OCI-LY1 (cell line): ENCODE measurements at regions not wholly inside any gene's neighbourhood (a gene's known extent, or its start where the extent isn't known, plus 50 kb on each side); places are given as distances from the start of the nearest gene placed in this dataset.

Experiments
- EZH2 ChIP-seq: fragments of 200-600 bp; sonication (generic), shearing (Covaris generic); IDR thresholded peaks from 2 replicates; pipeline ENCODE4 v1.8.0; 2017; ENCODE audit warnings: borderline replicate concordance, mixed run types, mild to moderate bottlenecking, antibody characterized with exemption, low read length, moderate library complexity, mixed read lengths
- TF ChIP-seq, protein P1 (sequence below): fragments of 200-600 bp; sonication (generic), shearing (Covaris generic); IDR thresholded peaks from 2 replicates; pipeline ENCODE4 v1.5.1; 2017; ENCODE audit warnings: mild to moderate bottlenecking, antibody characterized with exemption, low read length, moderate library complexity, mixed read lengths

DNA sequence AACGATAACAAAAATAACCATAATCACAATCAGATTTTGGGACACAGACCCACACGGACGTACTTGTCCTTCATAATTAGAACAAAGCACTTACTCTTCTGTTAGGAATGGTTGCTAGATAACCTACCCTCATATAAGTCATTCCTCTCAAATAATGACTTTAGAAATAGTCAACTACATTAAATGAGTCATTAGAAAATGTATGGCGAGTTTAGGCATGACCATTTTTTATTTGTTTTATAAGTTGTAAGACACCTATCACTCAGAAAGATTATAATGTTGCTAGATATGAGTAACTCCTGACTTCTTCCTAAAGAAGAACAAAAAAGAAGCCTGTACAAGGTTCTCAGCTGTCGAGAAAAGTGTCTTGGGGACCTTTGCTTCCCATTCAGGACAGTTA lies 1637.5 kb upstream of the PCDH7 start:
- TF ChIP-seq, protein P1, sequence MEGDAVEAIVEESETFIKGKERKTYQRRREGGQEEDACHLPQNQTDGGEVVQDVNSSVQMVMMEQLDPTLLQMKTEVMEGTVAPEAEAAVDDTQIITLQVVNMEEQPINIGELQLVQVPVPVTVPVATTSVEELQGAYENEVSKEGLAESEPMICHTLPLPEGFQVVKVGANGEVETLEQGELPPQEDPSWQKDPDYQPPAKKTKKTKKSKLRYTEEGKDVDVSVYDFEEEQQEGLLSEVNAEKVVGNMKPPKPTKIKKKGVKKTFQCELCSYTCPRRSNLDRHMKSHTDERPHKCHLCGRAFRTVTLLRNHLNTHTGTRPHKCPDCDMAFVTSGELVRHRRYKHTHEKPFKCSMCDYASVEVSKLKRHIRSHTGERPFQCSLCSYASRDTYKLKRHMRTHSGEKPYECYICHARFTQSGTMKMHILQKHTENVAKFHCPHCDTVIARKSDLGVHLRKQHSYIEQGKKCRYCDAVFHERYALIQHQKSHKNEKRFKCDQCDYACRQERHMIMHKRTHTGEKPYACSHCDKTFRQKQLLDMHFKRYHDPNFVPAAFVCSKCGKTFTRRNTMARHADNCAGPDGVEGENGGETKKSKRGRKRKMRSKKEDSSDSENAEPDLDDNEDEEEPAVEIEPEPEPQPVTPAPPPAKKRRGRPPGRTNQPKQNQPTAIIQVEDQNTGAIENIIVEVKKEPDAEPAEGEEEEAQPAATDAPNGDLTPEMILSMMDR: no peak
- TF ChIP-seq EZH2: no peak
